ENCODE measurements at regions not wholly inside any gene's neighbourhood (a gene's known extent, or its start where the extent isn't known, plus 50 kb on each side); places are given as distances from the start of the nearest gene placed in this dataset.

- peaks cover 2 to 25% (median 9%) of the 10 kb centered on the region in 4 donors for H3K4me1 ChIP-seq (ENCODE audit: control insufficient read depth in 4 of 4, insufficient read depth in 4 of 4, low read length in 3 of 4)
- no peak overlapping the region for H3K27ac ChIP-seq (ENCODE audit: low read depth in 1 of 2, low read length in 2 of 2)
- H3K36me3 ChIP-seq (ENCODE audit: control insufficient read depth in 4 of 4, insufficient read depth in 3 of 4, low read depth in 1 of 4, low read length in 3 of 4), result no peaks in the 10 kb centered on the region
- H3K27me3 ChIP-seq (ENCODE audit: control insufficient read depth in 4 of 4, insufficient read depth in 4 of 4, low read length in 3 of 4), result no peaks in the 10 kb centered on the region
- H3K4me3 ChIP-seq (ENCODE audit: low read depth in 1 of 3, low read length in 3 of 3), result no peak overlapping the region
- 85% methylated on average over 2 of the region's 2 CpGs for WGBS
- no peaks in the 10 kb centered on the region for H3K9me3 ChIP-seq (ENCODE audit: control insufficient read depth in 4 of 4, low read length in 3 of 4)
- TF ChIP-seq RAD21 (IDR thresholded peaks at IDR 0.05) (no peak), SP1 (IDR thresholded peaks at IDR 0.05) (no peak), MAX (IDR thresholded peaks at IDR 0.05) (no peak), HNF4A (conservative IDR thresholded peaks at IDR 0.05) (no peak), ZBTB33 (IDR thresholded peaks at IDR 0.05) (no peak), FOXA1 (IDR thresholded peaks at IDR 0.05) (no peak)
- TF ChIP-seq, protein P1, sequence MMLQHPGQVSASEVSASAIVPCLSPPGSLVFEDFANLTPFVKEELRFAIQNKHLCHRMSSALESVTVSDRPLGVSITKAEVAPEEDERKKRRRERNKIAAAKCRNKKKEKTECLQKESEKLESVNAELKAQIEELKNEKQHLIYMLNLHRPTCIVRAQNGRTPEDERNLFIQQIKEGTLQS (IDR thresholded peaks at IDR 0.05), result no peak
- no peak overlapping the region for H3K9ac ChIP-seq (ENCODE audit: low read depth in 1 of 2, low read length in 2 of 2)
- no peak for DNase-seq (ENCODE audit: low spot score)
Measured at GRCh38 chr6:27143474-27144026, 104.0 kb upstream of the PRSS16 start.

- Histone ChIP-seq H3K9me3 (ENCODE audit: control insufficient read depth in 4 of 4, low read length in 3 of 4) (no peaks in the 10 kb centered on the region), H3K4me3 (ENCODE audit: low read depth in 1 of 3, low read length in 3 of 3) (peak overlapping the region in 2 of 3 donors; percentile 60), H3K27me3 (ENCODE audit: control insufficient read depth in 4 of 4, insufficient read depth in 4 of 4, low read length in 3 of 4) (no peaks in the 10 kb centered on the region), H3K9ac (ENCODE audit: low read depth in 1 of 2, low read length in 2 of 2) (no peak overlapping the region), H3K36me3 (ENCODE audit: control insufficient read depth in 4 of 4, insufficient read depth in 3 of 4, low read depth in 1 of 4, low read length in 3 of 4) (no peaks in the 10 kb centered on the region), H3K4me1 (ENCODE audit: control insufficient read depth in 4 of 4, insufficient read depth in 4 of 4, low read length in 3 of 4) (peaks cover 2 to 24% (median 9%) of the 10 kb centered on the region in 4 donors), H3K27ac (ENCODE audit: low read depth in 1 of 2, low read length in 2 of 2) (no peak overlapping the region)
- 29% methylated on average over 6 of the region's 6 CpGs for WGBS
- DNase-seq (ENCODE audit: low spot score), result no peak
- TF ChIP-seq HNF4A (conservative IDR thresholded peaks at IDR 0.05) (peak in 1 of 2 donors; percentile 9), YY1 (IDR thresholded peaks at IDR 0.05) (no peak), JUND (IDR thresholded peaks at IDR 0.05) (no peak), TAF1 (conservative IDR thresholded peaks at IDR 0.05) (no peak), CTCF (IDR thresholded peaks at IDR 0.05; ENCODE audit: low read depth, low read length, missing input control) (no peak)
- TF ChIP-seq, protein P1 (IDR thresholded peaks at IDR 0.05), result no peak
Measured at GRCh38 chr6:27144740-27145079, 102.8 kb upstream of the PRSS16 start.

DNA sequence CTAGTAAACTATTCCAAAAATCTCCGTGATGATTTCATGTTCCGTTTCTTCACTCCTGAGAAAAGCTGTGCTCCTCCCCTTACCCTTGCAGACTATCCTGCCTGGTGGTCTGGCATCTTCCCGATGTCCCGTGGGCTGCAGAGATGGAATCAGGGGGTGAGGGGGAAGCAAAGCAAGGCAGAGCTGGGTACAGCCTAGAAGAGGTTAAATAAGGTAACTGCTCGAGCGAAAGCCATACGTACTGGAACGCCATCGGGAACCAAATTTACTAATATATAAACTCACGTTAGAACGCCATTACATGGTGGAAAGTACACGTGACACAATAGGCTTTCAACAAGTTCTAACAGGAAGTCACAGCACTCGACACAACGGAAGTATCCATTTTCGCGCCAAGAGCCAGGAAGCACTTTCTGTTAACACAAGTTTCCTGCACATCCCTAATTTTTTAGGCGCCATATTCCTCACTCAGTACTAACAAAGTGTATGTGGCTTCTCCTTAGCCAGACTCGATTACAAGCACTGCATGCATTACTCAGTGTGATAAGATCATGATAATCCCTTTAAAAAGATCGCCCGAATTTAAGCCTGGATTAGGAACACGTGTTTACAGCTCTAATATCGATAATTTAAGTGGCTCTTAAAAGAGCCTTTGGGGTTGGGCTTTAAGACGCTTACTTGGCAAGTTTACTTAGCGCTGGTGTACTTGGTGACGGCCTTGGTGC, 101.6 kb upstream of the PRSS16 start:
- peak overlapping the region; percentile 60 to 95 (median 60) for H3K4me3 ChIP-seq (ENCODE audit: low read depth in 1 of 3, low read length in 3 of 3)
- H3K9me3 ChIP-seq (ENCODE audit: control insufficient read depth in 4 of 4, low read length in 3 of 4), result no peaks in the 10 kb centered on the region
- DNase-seq (ENCODE audit: low spot score), result peak; percentile 66
- H3K27ac ChIP-seq (ENCODE audit: low read depth in 1 of 2, low read length in 2 of 2), result peak overlapping the region; percentile 81 to 88
- WGBS, result under 1% methylated on average over 25 of the region's 25 CpGs
- H3K4me1 ChIP-seq (ENCODE audit: control insufficient read depth in 4 of 4, insufficient read depth in 4 of 4, low read length in 3 of 4), result peaks cover 2 to 21% (median 9%) of the 10 kb centered on the region in 4 donors
- H3K9ac ChIP-seq (ENCODE audit: low read depth in 1 of 2, low read length in 2 of 2), result peak overlapping the region; percentile 61 to 93
- no peaks in the 10 kb centered on the region for H3K27me3 ChIP-seq (ENCODE audit: control insufficient read depth in 4 of 4, insufficient read depth in 4 of 4, low read length in 3 of 4)
- H3K36me3 ChIP-seq (ENCODE audit: control insufficient read depth in 4 of 4, insufficient read depth in 3 of 4, low read depth in 1 of 4, low read length in 3 of 4), result no peaks in the 10 kb centered on the region
- TF ChIP-seq FOXA2 (IDR thresholded peaks at IDR 0.05), result peak; percentile 43
- peak; percentile 54 for TF ChIP-seq SP1 (IDR thresholded peaks at IDR 0.05)
- no peak for TF ChIP-seq RXRA (IDR thresholded peaks at IDR 0.05)
- TF ChIP-seq GABPA (IDR thresholded peaks at IDR 0.05 in 1 of 2, conservative IDR thresholded peaks at IDR 0.05 in 1 of 2), result peak; percentile 84 to 92
- TF ChIP-seq RAD21 (IDR thresholded peaks at IDR 0.05), result no peak
- TF ChIP-seq MAX (IDR thresholded peaks at IDR 0.05), result peak; percentile 76
- peak in 1 of 2 donors; percentile 63 for TF ChIP-seq EGR1 (IDR thresholded peaks at IDR 0.05; ENCODE audit: low read depth in 2 of 2)
- no peak for TF ChIP-seq CTCF (IDR thresholded peaks at IDR 0.05; ENCODE audit: low read depth, low read length, missing input control)
- TF ChIP-seq YY1 (IDR thresholded peaks at IDR 0.05), result peak; percentile 97
- peak; percentile 47 for TF ChIP-seq TAF1 (conservative IDR thresholded peaks at IDR 0.05)
